ENCODE measurements at regions not wholly inside any gene's neighbourhood (a gene's known extent, or its start where the extent isn't known, plus 50 kb on each side); places are given as distances from the start of the nearest gene placed in this dataset.

DNA sequence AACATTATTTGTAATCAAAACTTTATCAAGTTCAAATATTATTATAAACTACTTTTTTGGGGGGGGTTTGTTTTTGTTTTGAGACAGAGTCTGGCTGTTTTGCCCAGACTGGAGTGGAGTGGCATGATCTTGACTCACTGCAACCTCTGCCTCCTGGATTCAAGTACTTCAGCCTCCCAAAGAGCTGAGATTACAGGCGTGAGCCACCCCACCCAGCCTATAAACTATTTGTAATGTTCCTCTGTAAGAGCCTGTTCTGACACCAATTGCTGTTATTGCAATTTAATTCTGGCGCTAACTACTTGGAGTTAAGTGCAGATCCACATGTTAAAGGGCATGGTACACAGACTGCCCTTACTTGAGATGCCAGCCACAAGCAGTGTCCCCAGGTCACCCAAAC, 478.1 kb upstream of the NRP1 start:
- TF ChIP-seq, protein P1, sequence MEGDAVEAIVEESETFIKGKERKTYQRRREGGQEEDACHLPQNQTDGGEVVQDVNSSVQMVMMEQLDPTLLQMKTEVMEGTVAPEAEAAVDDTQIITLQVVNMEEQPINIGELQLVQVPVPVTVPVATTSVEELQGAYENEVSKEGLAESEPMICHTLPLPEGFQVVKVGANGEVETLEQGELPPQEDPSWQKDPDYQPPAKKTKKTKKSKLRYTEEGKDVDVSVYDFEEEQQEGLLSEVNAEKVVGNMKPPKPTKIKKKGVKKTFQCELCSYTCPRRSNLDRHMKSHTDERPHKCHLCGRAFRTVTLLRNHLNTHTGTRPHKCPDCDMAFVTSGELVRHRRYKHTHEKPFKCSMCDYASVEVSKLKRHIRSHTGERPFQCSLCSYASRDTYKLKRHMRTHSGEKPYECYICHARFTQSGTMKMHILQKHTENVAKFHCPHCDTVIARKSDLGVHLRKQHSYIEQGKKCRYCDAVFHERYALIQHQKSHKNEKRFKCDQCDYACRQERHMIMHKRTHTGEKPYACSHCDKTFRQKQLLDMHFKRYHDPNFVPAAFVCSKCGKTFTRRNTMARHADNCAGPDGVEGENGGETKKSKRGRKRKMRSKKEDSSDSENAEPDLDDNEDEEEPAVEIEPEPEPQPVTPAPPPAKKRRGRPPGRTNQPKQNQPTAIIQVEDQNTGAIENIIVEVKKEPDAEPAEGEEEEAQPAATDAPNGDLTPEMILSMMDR (IDR thresholded peaks at IDR 0.05; ENCODE audit: extremely low read depth, insufficient read depth, missing control alignments): no peak
- no peak for DNase-seq (ENCODE audit: low spot score)
- in situ Hi-C loops (cut with MboI; ENCODE audit: low pct_unique_long_range_greater_than_20kb, low sequenced_read_pairs, unreplicated experiment): no loop called here

DNA sequence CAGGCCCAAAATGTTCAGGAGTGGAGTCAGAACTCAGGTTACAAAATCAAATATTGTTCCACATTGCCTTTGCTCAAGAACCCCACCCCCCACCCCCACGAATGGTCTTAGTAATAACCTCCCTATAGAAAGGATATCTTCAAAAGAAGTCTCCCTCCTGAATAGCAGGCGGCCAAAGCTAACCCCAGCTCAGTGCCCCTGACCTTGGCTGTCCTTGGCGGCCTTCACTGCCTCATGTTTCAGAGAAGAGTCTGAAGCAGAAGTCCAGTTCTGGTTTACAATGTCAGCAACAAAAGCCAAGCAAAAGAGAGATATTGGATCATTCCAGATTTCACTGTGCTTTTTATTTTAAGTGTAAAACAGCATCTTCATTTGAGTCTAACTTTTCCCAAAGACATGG, 476.5 kb upstream of the NRP1 start:
- TF ChIP-seq, protein P1 (IDR thresholded peaks at IDR 0.05; ENCODE audit: extremely low read depth, insufficient read depth, missing control alignments): no peak
- DNase-seq (ENCODE audit: low spot score): no peak
- in situ Hi-C loops (cut with MboI; ENCODE audit: low pct_unique_long_range_greater_than_20kb, low sequenced_read_pairs, unreplicated experiment): no loop called here

DNA sequence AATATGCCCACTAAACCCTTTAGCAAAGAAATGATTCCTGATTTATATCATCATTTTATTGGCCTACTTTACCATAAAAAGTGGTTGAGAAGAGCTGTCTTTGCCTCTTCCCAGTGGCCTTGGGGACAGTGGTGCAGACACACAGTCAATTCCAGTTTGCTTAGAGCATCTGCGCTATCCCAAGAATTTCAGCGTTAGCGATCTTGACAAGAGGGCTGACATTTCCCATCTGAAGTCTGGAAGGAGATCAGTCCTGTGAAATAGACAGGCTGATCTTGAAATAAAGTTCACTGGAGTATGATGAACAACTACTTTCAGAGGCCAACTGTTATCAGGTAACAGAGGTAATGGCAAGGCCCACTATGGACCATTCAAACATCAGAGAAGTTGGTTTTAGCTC, 475.3 kb upstream of the NRP1 start:
- in situ Hi-C loops (cut with MboI; ENCODE audit: low pct_unique_long_range_greater_than_20kb, low sequenced_read_pairs, unreplicated experiment): no loop called here
- no peak for DNase-seq (ENCODE audit: low spot score)
- TF ChIP-seq, protein P1 (IDR thresholded peaks at IDR 0.05; ENCODE audit: extremely low read depth, insufficient read depth, missing control alignments): no peak

DNA sequence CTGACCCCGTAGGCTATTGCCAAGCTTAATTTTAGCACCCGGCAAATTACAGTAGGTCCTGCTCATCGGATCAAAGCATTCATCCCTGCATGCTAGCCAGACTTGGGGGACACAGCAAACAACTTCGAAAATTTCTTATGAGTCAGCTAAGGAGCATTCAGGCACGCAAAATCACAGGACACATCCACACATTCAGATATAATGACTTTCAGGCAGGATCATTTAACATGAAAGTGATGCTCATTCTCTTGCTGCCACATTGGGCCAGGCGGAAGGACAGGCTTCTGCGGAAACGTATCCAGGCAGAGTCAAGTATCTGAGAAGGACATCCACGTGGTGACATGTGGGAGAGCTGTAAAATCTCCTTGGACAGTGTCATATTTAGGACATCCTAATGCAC, 474.0 kb upstream of the NRP1 start:
- in situ Hi-C loops (cut with MboI; ENCODE audit: low pct_unique_long_range_greater_than_20kb, low sequenced_read_pairs, unreplicated experiment): no loop called here
- DNase-seq (ENCODE audit: low spot score): no peak
- TF ChIP-seq, protein P1 (IDR thresholded peaks at IDR 0.05; ENCODE audit: extremely low read depth, insufficient read depth, missing control alignments): no peak

DNA sequence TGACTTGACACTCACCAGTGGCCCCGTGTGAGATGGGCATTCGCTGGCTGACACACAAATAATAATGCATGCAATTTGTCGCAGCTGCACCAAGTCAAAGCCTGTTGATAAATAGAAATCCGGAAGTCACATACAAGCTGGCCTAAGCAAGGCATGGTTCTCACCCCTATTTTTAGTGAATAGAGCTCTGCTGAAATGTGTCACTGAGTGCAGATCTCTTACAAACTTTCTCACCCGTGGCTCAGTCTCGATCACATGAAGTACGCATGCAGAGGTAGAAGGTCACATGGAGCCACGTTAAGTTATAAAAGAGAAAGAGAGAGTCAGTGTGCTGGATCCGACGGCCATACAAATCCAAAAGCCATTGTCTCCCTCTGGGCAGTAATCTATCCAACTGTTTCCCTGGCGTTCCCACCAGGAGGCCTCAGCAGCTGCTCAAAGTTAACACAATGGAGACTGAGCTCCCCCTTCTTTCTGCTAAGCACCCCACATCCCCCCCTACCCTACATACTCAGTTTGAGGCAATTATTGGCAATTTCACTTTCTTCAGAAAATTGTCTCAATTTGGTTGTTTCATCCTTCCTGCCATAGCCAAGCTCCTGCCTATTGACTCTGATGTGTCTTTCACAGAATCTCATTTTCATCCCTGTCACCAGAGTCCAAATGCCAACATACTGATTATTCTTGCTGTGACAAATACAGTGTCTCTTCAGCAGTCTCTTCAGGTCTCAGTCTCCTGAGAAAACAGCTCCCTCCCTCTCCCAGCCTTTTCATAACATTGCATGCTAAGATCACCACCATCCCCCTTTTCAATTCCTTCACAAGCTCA, 473.3 kb upstream of the NRP1 start:
- TF ChIP-seq, protein P1 (IDR thresholded peaks at IDR 0.05; ENCODE audit: extremely low read depth, insufficient read depth, missing control alignments): no peak
- in situ Hi-C loops (cut with MboI; ENCODE audit: low pct_unique_long_range_greater_than_20kb, low sequenced_read_pairs, unreplicated experiment): no loop called here
- no peak for DNase-seq (ENCODE audit: low spot score)

DNA sequence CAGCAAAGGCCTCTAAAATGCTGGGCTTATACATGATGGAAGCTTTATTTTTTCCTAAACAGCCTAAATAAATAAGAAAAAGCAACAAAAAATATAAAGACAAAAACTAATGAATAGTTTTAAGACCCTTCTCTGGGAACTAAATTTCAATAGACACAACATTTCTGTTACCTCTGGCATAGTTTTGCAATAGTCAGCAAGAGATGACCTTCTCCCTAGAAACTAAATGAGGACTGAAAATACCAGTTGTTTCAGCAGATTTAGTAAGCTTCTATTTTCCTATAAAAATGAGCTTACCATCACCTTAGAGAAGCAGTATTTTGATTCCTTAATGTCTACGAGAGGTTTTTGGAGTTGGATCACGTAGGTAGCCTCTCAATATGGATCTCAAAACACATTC, 471.4 kb upstream of the NRP1 start:
- no peak for DNase-seq (ENCODE audit: low spot score)
- TF ChIP-seq, protein P1 (IDR thresholded peaks at IDR 0.05; ENCODE audit: extremely low read depth, insufficient read depth, missing control alignments): no peak
- in situ Hi-C loops (cut with MboI; ENCODE audit: low pct_unique_long_range_greater_than_20kb, low sequenced_read_pairs, unreplicated experiment): no loop called here
